ENCODE measurements at regions not wholly inside any gene's neighbourhood (a gene's known extent, or its start where the extent isn't known, plus 50 kb on each side); places are given as distances from the start of the nearest gene placed in this dataset.
A peak's percentile ranks its signal among the peaks of the same experiment; 100 is the strongest.

DNA sequence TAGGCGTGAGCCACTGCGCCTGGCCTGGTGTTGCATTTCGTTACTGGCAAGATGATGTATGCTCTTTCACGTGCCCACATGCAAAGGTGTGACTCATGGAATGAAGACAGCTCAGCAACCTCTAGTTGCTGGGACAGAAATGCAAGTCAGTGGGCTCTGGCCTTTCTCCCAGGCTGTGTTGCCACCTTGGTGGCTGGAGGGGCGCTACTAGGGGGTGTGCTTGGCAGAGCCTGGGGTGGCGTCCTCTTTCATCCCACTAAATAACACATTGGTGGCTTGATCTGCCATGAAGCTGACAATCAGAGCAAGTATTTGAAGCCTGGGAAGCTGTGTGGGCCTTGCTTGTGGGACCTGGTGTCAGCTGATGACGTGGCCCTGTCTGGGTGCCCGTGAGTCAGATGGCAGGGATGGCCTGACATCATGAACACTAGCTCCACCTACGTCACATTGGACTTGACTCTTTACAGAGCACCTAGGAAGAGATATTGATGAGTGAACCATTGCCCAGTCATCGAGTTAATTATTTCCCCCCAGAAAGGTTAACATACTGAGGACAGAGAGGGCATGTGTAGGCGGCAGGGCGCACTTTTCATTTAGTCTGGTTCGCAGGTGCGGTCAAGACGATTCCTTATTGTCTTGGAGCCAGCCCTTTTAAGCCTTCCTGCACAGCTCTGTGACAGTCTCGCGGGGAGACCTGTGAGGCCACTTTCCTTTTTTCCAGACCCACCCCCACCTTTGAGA lies 154.2 kb downstream of the TM9SF2 start (continued):
- TF ChIP-seq SRY (CRISPR knock-in tag; IDR thresholded peaks at IDR 0.05) (0 out of 2 replicates have a peak, but pooled peaks have one; percentile 43), ZMYM2 (CRISPR knock-in tag; IDR thresholded peaks at IDR 0.05) (no peak), SPEN (CRISPR knock-in tag; IDR thresholded peaks at IDR 0.05; ENCODE audit: low read depth) (no peak), CEBPG (CRISPR knock-in tag; IDR thresholded peaks at IDR 0.05) (no peak), ZNF570 (CRISPR knock-in tag; IDR thresholded peaks at IDR 0.05; ENCODE audit: borderline replicate concordance) (no peak), MYNN (CRISPR knock-in tag; IDR thresholded peaks at IDR 0.05; ENCODE audit: low read depth) (no peak), HOXA3 (CRISPR knock-in tag; IDR thresholded peaks at IDR 0.05) (peak; percentile 82), ZNF207 (IDR thresholded peaks at IDR 0.05; ENCODE audit: borderline replicate concordance) (no peak), ZNF205 (CRISPR knock-in tag; IDR thresholded peaks at IDR 0.05) (no peak), FOSL1 (CRISPR knock-in tag; IDR thresholded peaks at IDR 0.05; ENCODE audit: borderline replicate concordance) (no peak), ZNF563 (CRISPR knock-in tag; IDR thresholded peaks at IDR 0.05) (no peak), SP5 (CRISPR knock-in tag; IDR thresholded peaks at IDR 0.05; ENCODE audit: borderline replicate concordance, low read depth) (no peak), RARA (CRISPR knock-in tag; IDR thresholded peaks at IDR 0.05) (0 out of 2 replicates have a peak, but pooled peaks have one; percentile 36), HNRNPL (IDR thresholded peaks at IDR 0.05; ENCODE audit: low read depth, low read length) (no peak)
- TF ChIP-seq, protein P1, sequence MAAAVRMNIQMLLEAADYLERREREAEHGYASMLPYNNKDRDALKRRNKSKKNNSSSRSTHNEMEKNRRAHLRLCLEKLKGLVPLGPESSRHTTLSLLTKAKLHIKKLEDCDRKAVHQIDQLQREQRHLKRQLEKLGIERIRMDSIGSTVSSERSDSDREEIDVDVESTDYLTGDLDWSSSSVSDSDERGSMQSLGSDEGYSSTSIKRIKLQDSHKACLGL (CRISPR knock-in tag; IDR thresholded peaks at IDR 0.05): no peak
- TF ChIP-seq, protein P2, sequence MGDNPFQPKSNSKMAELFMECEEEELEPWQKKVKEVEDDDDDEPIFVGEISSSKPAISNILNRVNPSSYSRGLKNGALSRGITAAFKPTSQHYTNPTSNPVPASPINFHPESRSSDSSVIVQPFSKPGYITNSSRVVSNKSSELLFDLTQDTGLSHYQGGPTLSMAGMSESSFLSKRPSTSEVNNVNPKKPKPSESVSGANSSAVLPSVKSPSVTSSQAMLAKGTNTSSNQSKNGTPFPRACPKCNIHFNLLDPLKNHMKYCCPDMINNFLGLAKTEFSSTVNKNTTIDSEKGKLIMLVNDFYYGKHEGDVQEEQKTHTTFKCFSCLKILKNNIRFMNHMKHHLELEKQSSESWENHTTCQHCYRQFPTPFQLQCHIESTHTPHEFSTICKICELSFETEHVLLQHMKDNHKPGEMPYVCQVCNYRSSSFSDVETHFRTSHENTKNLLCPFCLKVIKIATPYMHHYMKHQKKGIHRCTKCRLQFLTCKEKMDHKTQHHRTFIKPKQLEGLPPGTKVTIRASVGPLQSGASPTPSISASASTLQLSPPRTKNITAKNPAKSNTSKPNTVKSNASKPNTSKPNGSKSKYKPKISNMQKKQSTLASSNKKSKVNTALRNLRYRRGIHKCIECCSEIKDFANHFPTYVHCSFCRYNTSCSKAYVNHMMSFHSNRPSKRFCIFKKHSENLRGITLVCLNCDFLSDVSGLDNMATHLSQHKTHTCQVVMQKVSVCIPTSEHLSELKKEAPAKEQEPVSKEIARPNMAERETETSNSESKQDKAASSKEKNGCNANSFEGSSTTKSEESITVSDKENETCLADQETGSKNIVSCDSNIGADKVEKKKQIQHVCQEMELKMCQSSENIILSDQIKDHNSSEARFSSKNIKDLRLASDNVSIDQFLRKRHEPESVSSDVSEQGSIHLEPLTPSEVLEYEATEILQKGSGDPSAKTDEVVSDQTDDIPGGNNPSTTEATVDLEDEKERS (CRISPR knock-in tag; IDR thresholded peaks at IDR 0.05): no peak
- TF ChIP-seq, protein P3, sequence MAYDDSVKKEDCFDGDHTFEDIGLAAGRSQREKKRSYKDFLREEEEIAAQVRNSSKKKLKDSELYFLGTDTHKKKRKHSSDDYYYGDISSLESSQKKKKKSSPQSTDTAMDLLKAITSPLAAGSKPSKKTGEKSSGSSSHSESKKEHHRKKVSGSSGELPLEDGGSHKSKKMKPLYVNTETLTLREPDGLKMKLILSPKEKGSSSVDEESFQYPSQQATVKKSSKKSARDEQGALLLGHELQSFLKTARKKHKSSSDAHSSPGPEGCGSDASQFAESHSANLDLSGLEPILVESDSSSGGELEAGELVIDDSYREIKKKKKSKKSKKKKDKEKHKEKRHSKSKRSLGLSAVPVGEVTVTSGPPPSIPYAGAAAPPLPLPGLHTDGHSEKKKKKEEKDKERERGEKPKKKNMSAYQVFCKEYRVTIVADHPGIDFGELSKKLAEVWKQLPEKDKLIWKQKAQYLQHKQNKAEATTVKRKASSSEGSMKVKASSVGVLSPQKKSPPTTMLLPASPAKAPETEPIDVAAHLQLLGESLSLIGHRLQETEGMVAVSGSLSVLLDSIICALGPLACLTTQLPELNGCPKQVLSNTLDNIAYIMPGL (CRISPR knock-in tag; IDR thresholded peaks at IDR 0.05; ENCODE audit: borderline replicate concordance in 1 of 2, low read depth in 1 of 2): 0 out of 4 replicates have a peak, but pooled peaks of 1 of the 2 experiments have one; percentile 3
- TF ChIP-seq, protein P4, sequence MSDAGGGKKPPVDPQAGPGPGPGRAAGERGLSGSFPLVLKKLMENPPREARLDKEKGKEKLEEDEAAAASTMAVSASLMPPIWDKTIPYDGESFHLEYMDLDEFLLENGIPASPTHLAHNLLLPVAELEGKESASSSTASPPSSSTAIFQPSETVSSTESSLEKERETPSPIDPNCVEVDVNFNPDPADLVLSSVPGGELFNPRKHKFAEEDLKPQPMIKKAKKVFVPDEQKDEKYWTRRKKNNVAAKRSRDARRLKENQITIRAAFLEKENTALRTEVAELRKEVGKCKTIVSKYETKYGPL (CRISPR knock-in tag; IDR thresholded peaks at IDR 0.05): no peak
- TF ChIP-seq, protein P5, sequence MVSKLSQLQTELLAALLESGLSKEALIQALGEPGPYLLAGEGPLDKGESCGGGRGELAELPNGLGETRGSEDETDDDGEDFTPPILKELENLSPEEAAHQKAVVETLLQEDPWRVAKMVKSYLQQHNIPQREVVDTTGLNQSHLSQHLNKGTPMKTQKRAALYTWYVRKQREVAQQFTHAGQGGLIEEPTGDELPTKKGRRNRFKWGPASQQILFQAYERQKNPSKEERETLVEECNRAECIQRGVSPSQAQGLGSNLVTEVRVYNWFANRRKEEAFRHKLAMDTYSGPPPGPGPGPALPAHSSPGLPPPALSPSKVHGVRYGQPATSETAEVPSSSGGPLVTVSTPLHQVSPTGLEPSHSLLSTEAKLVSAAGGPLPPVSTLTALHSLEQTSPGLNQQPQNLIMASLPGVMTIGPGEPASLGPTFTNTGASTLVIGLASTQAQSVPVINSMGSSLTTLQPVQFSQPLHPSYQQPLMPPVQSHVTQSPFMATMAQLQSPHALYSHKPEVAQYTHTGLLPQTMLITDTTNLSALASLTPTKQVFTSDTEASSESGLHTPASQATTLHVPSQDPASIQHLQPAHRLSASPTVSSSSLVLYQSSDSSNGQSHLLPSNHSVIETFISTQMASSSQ (IDR thresholded peaks at IDR 0.05; ENCODE audit: low read depth): peak; percentile 51; the same call in 1 of the 2 replicates
- TF ChIP-seq, protein P5 (CRISPR knock-in tag; IDR thresholded peaks at IDR 0.05; ENCODE audit: borderline replicate concordance): no peak
